ENCODE measurements at regions not wholly inside any gene's neighbourhood (a gene's known extent, or its start where the extent isn't known, plus 50 kb on each side); places are given as distances from the start of the nearest gene placed in this dataset.
"Not testable (repeated sequence)": the region's sequence is repeated elsewhere in the genome, so short reads cannot be mapped to it uniquely, and the experiment has no call there.

- no peak for DNase-seq
- intact Hi-C loops (cut with micrococcal nuclease): no loop called here
- Mint-ChIP-seq H3K27ac (no peak overlapping the region), H3K27me3 (no peaks in the 10 kb centered on the region), H3K9me3 (no peaks in the 10 kb centered on the region), H3K4me1 (no peaks in the 10 kb centered on the region), H3K36me3 (ENCODE audit: low read depth) (no peaks in the 10 kb centered on the region), H3K4me3 (no peak overlapping the region)
Observed at GRCh38 chr5:152549709-152550108, 144.6 kb upstream of the NMUR2 start.

GRCh38 chr5:152551061-152551460 is 146.0 kb upstream of the NMUR2 start:
- intact Hi-C loops (cut with micrococcal nuclease): no loop called here
- H3K4me1 Mint-ChIP-seq: no peaks in the 10 kb centered on the region
- DNase-seq: no peak
- no peak overlapping the region for H3K27ac Mint-ChIP-seq
- no peaks in the 10 kb centered on the region for H3K36me3 Mint-ChIP-seq (ENCODE audit: low read depth)
- no peaks in the 10 kb centered on the region for H3K27me3 Mint-ChIP-seq
- H3K4me3 Mint-ChIP-seq: no peak overlapping the region
- no peaks in the 10 kb centered on the region for H3K9me3 Mint-ChIP-seq

GRCh38 chr5:152556784-152557183 is 151.7 kb upstream of the NMUR2 start:
- no peaks in the 10 kb centered on the region for H3K4me1 Mint-ChIP-seq
- intact Hi-C loops (cut with micrococcal nuclease): no loop called here
- H3K27me3 Mint-ChIP-seq: no peaks in the 10 kb centered on the region
- no peaks in the 10 kb centered on the region for H3K36me3 Mint-ChIP-seq (ENCODE audit: low read depth)
- DNase-seq: no peak
- H3K9me3 Mint-ChIP-seq: no peaks in the 10 kb centered on the region
- H3K4me3 Mint-ChIP-seq: no peak overlapping the region
- no peak overlapping the region for H3K27ac Mint-ChIP-seq

GRCh38 chr5:152560512-152561137 is 155.5 kb upstream of the NMUR2 start:
- Mint-ChIP-seq H3K4me3 (no peak overlapping the region), H3K27me3 (no peaks in the 10 kb centered on the region), H3K36me3 (ENCODE audit: low read depth) (no peaks in the 10 kb centered on the region), H3K9me3 (no peaks in the 10 kb centered on the region), H3K27ac (no peak overlapping the region), H3K4me1 (no peaks in the 10 kb centered on the region)
- intact Hi-C loops (cut with micrococcal nuclease): no loop called here
- DNase-seq: peak; percentile 74

- H3K4me3 Mint-ChIP-seq: no peak overlapping the region
- DNase-seq: no peak
- no peaks in the 10 kb centered on the region for H3K9me3 Mint-ChIP-seq
- no peaks in the 10 kb centered on the region for H3K27me3 Mint-ChIP-seq
- H3K4me1 Mint-ChIP-seq: no peaks in the 10 kb centered on the region
- no peak overlapping the region for H3K27ac Mint-ChIP-seq
- no peaks in the 10 kb centered on the region for H3K36me3 Mint-ChIP-seq (ENCODE audit: low read depth)
- intact Hi-C loops (cut with micrococcal nuclease): no loop called here
Observed at GRCh38 chr5:152568016-152568415, 162.9 kb upstream of the NMUR2 start.

GRCh38 chr5:152572812-152573211 is 167.7 kb upstream of the NMUR2 start:
- intact Hi-C loops (cut with micrococcal nuclease): no loop called here
- no peaks in the 10 kb centered on the region for H3K9me3 Mint-ChIP-seq
- H3K4me1 Mint-ChIP-seq: no peaks in the 10 kb centered on the region
- no peaks in the 10 kb centered on the region for H3K27me3 Mint-ChIP-seq
- H3K27ac Mint-ChIP-seq: no peak overlapping the region
- no peak overlapping the region for H3K4me3 Mint-ChIP-seq
- H3K36me3 Mint-ChIP-seq (ENCODE audit: low read depth): no peaks in the 10 kb centered on the region
- DNase-seq: no peak

- Mint-ChIP-seq H3K4me3 (no peak overlapping the region), H3K27me3 (no peaks in the 10 kb centered on the region), H3K27ac (no peak overlapping the region), H3K4me1 (no peaks in the 10 kb centered on the region), H3K9me3 (peaks cover 8% of the 10 kb centered on the region), H3K36me3 (ENCODE audit: low read depth) (no peaks in the 10 kb centered on the region)
- no peak for DNase-seq
- intact Hi-C loops (cut with micrococcal nuclease): no loop called here
Observed at GRCh38 chr5:152584103-152584502, 179.0 kb upstream of the NMUR2 start.

- H3K27ac Mint-ChIP-seq: no peak overlapping the region
- H3K4me3 Mint-ChIP-seq: no peak overlapping the region
- H3K9me3 Mint-ChIP-seq: no peaks in the 10 kb centered on the region
- intact Hi-C loops (cut with micrococcal nuclease): no loop called here
- H3K4me1 Mint-ChIP-seq: no peaks in the 10 kb centered on the region
- H3K36me3 Mint-ChIP-seq (ENCODE audit: low read depth): no peaks in the 10 kb centered on the region
- no peaks in the 10 kb centered on the region for H3K27me3 Mint-ChIP-seq
- no peak for DNase-seq
Observed at GRCh38 chr5:152592416-152592815, 187.3 kb upstream of the NMUR2 start.

- intact Hi-C loops (cut with micrococcal nuclease): no loop called here
- H3K9me3 Mint-ChIP-seq: no peaks in the 10 kb centered on the region
- DNase-seq: no peak
- H3K36me3 Mint-ChIP-seq (ENCODE audit: low read depth): no peaks in the 10 kb centered on the region
- H3K4me1 Mint-ChIP-seq: no peaks in the 10 kb centered on the region
- H3K27ac Mint-ChIP-seq: no peak overlapping the region
- no peak overlapping the region for H3K4me3 Mint-ChIP-seq
- no peaks in the 10 kb centered on the region for H3K27me3 Mint-ChIP-seq
Observed at GRCh38 chr5:152593388-152593787, 188.3 kb upstream of the NMUR2 start.

- Mint-ChIP-seq H3K4me3 (no peak overlapping the region), H3K27ac (no peak overlapping the region), H3K4me1 (no peaks in the 10 kb centered on the region), H3K27me3 (no peaks in the 10 kb centered on the region), H3K9me3 (no peaks in the 10 kb centered on the region), H3K36me3 (ENCODE audit: low read depth) (no peaks in the 10 kb centered on the region)
- DNase-seq: no peak
- intact Hi-C loops (cut with micrococcal nuclease): no loop called here
Observed at GRCh38 chr5:152595405-152595804, 190.3 kb upstream of the NMUR2 start.

GRCh38 chr5:152599096-152599495 is 194.0 kb upstream of the NMUR2 start:
- intact Hi-C loops (cut with micrococcal nuclease): no loop called here
- H3K27ac Mint-ChIP-seq: no peak overlapping the region
- no peaks in the 10 kb centered on the region for H3K4me1 Mint-ChIP-seq
- H3K4me3 Mint-ChIP-seq: no peak overlapping the region
- H3K27me3 Mint-ChIP-seq: no peaks in the 10 kb centered on the region
- H3K9me3 Mint-ChIP-seq: no peaks in the 10 kb centered on the region
- no peaks in the 10 kb centered on the region for H3K36me3 Mint-ChIP-seq (ENCODE audit: low read depth)
- DNase-seq: no peak

GRCh38 chr5:152601806-152602732 is 197.0 kb upstream of the NMUR2 start:
- no peaks in the 10 kb centered on the region for H3K27me3 Mint-ChIP-seq
- no peaks in the 10 kb centered on the region for H3K4me1 Mint-ChIP-seq
- intact Hi-C loops (cut with micrococcal nuclease): no loop called here
- H3K27ac Mint-ChIP-seq: no peak overlapping the region
- H3K36me3 Mint-ChIP-seq (ENCODE audit: low read depth): no peaks in the 10 kb centered on the region
- DNase-seq: no peak
- no peak overlapping the region for H3K4me3 Mint-ChIP-seq
- H3K9me3 Mint-ChIP-seq: no peaks in the 10 kb centered on the region

GRCh38 chr5:152606050-152606449 is 201.0 kb upstream of the NMUR2 start:
- DNase-seq: peak; percentile 2
- H3K4me3 Mint-ChIP-seq; H3K27me3 Mint-ChIP-seq; H3K9me3 Mint-ChIP-seq; H3K4me1 Mint-ChIP-seq; intact Hi-C loops (cut with micrococcal nuclease); H3K27ac Mint-ChIP-seq; H3K36me3 Mint-ChIP-seq (ENCODE audit: low read depth): not testable (repeated sequence)

GRCh38 chr5:152606776-152607364 is 201.8 kb upstream of the NMUR2 start:
- peak; percentile 10 for DNase-seq
- Mint-ChIP-seq H3K27me3 (no peaks in the 10 kb centered on the region), H3K4me1 (no peaks in the 10 kb centered on the region), H3K9me3 (no peaks in the 10 kb centered on the region), H3K4me3 (no peak overlapping the region), H3K36me3 (ENCODE audit: low read depth) (no peaks in the 10 kb centered on the region), H3K27ac (no peak overlapping the region)
- intact Hi-C loops (cut with micrococcal nuclease): no loop called here

Measured in activated CD4-positive, alpha-beta T cell treated with anti-CD3 and anti-CD28 coated beads, Interleukin-2, amount 10 ng/mL, durations not matched to agents 24 days and 14 days (primary cell).